ENCODE measurements at regions not wholly inside any gene's neighbourhood (a gene's known extent, or its start where the extent isn't known, plus 50 kb on each side); places are given as distances from the start of the nearest gene placed in this dataset.
A peak's percentile ranks its signal among the peaks of the same experiment; 100 is the strongest.
"Not testable (repeated sequence)": the region's sequence is repeated elsewhere in the genome, so short reads cannot be mapped to it uniquely, and the experiment has no call there.

- no peak for DNase-seq
Observed at GRCh38 chr6:137717074-137718073, 149.7 kb upstream of the TNFAIP3 start.

DNA sequence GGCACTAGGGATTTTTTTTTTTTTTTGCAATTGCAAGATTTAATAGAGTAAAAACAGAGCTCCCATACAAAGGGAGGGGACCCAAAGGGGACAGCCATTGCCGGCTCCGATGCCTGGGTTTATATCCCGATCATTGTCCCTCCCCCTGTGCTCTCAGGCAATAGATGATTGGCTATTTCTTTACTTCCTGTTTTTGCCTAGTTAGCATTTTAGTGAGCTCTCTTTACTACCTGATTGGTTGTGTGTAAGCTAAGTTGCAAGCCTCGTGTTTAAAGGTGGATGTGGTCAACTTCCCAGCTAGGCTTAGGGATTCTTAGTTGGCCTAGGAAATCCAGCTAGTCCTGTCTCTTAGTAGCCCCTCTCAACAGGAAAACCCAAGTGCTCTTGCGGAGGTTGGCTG, 148.2 kb upstream of the TNFAIP3 start:
- not testable (repeated sequence) for DNase-seq

DNA sequence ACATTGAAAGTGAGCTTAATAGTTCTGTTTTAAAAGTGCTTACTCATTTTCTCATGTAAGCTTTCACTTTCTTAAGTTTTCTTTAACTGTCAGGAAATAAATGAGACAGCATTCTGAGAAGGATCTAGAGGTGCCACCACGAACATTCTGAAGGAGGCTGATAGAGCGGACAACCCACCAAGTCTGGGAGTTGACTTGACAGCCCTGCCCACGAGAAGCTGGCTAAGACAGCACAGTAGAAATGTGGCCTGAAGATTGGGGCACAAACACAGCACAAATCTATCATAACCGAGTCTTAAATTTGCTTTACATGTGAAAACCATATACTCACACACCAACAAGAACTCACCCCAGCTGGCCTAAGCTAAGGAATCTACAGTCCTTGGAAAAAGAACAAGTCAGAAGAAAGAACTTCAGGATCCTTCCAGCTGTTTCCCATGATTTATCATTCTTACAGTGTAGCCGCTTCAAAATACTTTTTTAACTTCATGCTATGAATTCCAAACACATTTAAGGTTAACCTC, 144.2 kb upstream of the TNFAIP3 start:
- DNase-seq: no peak

- DNase-seq: no peak
Observed at GRCh38 chr6:137723273-137724017, 143.6 kb upstream of the TNFAIP3 start.

DNA sequence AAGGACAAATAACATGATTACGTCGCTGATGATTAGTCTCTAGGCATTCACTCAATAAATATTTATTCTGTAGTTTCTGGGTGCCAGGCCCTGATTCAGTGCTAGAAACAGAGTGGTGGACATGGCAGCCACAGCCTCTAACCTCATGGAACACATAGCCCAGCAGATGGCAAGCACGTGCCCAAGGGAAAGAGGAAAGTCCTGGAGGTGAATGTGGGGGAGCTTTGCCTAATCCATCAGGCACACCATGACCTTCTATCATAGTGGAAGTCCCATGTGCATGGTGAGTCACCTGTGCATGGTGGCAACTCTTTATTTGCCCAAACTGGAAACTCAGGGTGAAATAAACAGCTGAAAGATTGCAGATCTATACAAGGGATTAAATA, 143.0 kb upstream of the TNFAIP3 start:
- no peak for DNase-seq

GRCh38 chr6:137724495-137725211, 142.4 kb upstream of the TNFAIP3 start:
- no peak for DNase-seq

DNA sequence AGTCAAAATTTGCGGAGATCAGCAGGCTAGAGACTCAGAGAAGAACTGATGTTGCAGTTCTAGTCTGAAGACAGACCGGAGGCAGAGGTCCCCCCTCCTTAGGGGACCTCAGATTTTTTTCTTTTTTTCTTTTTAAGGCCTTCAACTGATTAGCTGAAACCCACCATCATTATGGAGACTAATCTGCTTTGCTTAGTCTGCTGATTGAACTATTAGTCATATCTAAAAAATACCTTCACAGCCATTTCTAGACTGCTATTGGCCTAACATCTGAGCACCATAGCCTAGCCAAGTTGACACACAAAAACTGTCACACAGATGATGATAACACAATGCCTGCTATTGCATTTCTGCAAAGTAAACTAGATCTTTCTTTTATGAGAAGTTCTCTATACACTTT, 141.1 kb upstream of the TNFAIP3 start:
- DNase-seq: no peak

- no peak for DNase-seq
Observed at GRCh38 chr6:137726582-137726981, 140.5 kb upstream of the TNFAIP3 start.

DNA sequence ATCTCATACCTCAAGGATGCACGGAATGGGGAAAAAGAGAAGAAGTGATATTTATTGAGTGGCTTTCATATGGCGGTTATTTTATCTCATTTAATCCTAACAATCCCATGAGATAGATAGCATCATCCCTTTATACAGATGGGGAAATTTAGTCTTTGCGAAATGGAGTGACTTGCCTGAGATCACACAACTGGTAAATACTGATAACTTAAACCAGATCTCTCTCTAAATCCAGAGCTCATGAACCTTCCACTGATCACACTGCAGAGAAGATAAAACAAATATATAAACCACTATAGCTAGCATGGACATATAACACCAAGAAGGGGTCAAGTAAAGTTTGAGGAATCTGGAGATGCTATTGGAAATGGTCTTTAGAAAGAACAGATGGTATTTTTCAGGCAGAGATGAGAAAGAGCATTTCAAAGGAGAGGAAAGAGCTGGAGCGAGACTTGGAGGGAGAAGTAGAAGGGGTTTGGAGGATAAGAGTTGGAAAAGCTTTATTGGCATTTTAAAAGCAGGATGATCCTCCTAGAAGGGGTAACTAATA, 139.8 kb upstream of the TNFAIP3 start:
- no peak for DNase-seq

DNA sequence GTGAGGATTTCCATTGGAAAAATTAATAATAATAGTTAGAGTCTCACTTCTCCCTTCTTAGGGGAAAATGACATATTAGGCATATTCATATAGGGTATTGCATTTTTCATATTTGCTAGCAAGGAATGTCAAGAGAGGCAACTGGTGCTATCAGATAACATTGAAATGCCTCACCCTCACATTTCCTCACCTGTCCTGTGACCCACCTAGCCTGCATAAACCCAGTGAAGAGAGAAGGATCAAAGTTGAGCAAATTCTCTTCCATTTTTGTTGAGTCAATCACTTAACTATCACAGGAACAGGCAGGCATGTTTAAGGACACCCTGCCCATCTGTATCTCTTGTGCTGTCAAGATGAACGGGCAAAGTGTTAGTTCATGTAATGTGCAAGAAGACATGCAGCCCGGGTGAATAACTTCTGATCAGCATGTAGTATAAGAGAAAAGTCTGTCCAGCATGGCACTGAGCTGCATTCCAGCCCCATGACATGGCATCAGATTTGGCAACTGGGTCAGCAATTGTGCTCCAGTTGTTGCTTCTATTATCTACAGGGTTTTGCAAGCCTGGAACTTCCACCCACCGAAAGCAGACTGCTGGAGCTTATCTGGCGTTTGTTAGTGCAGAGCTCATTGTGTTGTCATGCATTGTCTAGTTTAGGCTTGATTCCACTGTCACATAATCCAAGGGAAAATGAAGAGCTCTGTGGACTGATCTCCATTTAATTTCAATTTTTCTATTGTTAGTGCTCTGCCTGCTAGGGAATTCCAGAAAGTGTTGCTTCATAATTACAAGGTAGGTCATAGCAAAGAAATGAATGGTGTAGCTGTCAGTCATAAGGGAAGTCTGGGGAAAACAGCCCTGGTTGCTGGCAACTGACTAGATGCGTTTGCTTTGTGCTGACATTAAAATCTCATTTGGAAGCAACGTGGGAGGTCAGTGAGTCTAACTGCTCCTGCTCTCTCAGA, 138.4 kb upstream of the TNFAIP3 start:
- peak; percentile 3 for DNase-seq

- no peak for DNase-seq
Observed at GRCh38 chr6:137729866-137730629, 137.0 kb upstream of the TNFAIP3 start.

- no peak for DNase-seq
Observed at GRCh38 chr6:137731600-137731959, 135.5 kb upstream of the TNFAIP3 start.

DNA sequence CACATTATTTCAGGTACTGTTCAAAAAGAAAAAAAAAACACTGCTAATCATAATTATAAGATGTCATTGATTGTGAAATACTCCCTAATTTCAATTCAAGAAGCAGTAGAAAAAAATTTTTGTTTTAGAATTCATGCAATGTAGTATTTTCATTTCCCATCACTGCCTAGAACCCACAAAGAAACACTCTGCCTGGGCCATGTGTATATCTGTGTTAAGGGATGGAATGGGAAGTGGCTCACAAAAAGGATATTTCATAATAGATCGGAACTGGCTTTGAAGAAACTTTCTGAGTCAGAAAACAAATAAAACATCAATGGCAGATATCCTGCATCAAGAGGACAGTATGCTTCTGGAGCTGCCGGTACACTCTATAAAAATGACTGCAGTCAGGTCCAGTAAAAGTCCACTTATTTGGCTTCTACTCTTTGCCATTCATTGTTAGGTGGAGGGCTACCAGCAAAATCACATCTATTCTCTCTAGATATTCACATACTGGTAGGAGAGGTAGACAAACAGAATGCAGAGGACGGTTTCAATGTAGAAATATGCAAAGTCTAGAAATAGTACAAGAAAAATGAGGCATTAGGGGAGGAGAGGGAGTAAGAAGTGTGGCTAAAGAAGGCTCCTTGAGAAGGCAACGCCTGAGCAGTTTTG, 135.0 kb upstream of the TNFAIP3 start:
- no peak for DNase-seq

DNA sequence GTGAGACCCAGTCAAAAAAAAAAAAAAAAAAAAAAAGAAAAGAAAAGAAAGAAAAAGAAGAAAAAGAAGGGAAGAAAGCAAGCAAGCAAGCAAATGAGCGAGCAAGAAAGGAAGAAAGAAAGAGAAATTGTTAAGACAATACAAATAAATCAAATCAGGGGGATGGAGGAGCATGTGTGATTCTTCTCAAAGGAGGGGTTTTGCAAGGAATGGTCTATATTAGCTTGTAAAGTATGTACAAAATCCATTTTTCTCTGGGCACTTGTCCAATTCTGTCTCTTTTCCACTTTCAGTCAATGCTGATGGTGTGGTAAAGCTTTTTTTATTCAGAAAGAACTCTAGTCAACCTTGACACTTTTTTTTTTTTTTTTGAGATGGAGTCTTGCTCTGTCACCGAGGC, 133.7 kb upstream of the TNFAIP3 start:
- no peak for DNase-seq

DNA sequence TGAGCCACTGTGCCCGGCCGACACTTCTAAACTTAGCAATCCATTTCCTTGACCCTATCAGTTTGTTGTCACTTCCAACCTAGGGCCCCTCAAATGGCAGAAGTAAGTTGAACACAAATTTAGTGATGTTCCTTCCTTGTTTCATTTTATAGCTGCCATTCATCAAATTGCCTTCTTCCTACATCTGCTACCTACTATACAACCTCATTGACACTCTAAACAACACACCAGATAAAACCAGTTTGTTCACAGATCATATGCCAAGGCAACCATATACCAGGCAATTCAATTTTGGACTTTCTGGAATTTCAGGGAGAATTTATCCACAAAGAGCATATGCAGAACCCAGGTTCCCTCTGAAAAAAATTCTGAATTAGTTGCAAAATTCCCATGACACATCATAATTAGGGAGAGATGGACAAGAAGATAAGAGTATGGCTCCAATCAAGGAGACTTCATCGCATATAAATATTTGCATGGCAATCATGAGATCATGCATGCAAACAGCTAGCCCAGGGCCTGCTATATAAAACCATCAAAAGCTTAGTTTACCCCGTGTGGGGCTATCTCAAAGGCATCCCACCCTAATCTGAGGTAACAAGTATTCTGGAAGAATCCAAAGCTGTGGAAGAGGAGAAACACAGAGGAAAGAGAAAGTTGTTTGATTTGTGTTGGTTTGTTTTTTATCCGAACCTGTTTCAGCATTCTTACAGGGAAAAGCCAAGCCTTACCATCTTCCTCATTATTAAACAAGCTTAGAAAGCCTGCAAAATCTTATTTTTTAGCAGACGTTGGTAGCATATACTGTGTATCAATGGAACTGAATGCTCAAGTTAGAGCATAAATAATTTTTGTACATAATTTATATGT, 132.8 kb upstream of the TNFAIP3 start:
- DNase-seq: no peak

DNA sequence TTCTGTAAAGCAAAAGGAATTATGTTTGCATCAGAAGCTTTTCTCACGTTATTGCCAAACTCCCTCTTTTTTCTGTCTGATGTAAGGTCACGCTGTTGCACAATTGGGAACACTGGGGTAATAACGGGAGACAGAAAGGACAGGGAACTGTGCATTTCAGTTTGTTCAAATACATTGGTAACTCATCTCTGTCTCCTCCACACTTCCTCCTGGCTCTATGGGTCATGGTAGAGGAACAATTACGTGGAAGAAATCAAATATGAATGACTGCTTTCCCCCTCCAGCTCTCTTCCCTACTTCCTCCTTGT, 132.2 kb upstream of the TNFAIP3 start:
- DNase-seq: no peak

DNA sequence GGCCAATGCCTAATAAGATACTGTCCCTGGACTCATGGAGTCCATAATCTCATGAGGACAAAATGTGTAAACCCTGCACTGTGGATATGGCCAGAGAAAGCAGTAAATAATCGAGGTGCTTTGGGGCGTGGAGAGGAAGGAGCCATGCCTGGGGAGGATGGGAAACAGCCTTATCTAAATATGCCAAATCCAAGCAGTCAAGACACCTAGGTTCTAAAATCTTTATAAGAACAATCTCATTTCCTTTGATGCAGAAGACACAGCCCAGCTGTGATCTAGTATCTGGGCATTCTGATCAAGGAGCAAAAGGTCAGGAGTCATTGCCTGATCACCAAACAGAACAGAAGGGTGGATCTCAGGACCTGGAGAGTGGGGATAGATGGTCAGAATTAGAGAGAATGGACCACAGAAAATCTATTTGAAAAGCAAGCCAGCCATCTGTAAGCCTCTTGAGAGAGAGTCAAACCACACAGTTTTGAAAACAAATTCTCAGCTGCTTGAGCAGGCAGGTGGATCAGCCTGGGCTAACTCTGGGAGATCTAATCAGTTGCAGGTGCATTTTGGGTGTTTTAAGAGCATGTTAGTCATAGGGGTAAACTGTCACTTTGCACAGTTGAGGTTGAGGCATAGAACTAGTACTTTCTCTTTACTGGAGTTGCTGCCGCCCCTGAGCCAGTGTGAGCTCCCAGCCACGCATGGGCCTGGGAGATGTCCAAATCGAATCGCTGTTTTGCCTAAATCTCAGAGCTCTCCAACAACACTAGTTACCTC, 130.8 kb upstream of the TNFAIP3 start:
- DNase-seq: no peak

GRCh38 chr6:137736911-137737310, 130.1 kb upstream of the TNFAIP3 start:
- DNase-seq: no peak
